SK-N-SH (cell line): ENCODE measurements at regions not wholly inside any gene's neighbourhood (a gene's known extent, or its start where the extent isn't known, plus 50 kb on each side); places are given as distances from the start of the nearest gene placed in this dataset.

ENCODE experiments used
- CTCF ChIA-PET: fragments of 300-600, 350-600 bp; formaldehyde crosslinking; extraction: SDS; loops from one replicate; lab custom pipeline; 2021; lab: Yijun Ruan, JAX
- POLR2A ChIA-PET: fragments of 350-600 bp; sonication (Branson Sonifier 250); formaldehyde crosslinking; extraction: SDS; loops from one replicate; lab custom pipeline; 2020; ENCODE audit warnings: antibody characterized with exemption, inconsistent platforms; lab: Yijun Ruan, JAX
- DNase-seq: peaks from one replicate; pipeline ENCODE4 v3.0.0; 2012
- H2AFZ ChIP-seq: fragments of 200-600 bp; sonication (generic); 2 replicates; pipeline ENCODE4 v1.8.1; 2016; ENCODE audit warnings: antibody characterized with exemption, mild to moderate bottlenecking, low read depth
- H3F3A ChIP-seq: fragments of 200-600 bp; sonication (generic); replicated peaks from 2 replicates; pipeline ENCODE3; 2016; ENCODE audit warnings: antibody characterized with exemption, mild to moderate bottlenecking; ENCODE audit not compliant: insufficient read depth
- H3K27ac ChIP-seq, 2 experiments: fragments of 200-500 bp in 1 of 2; fragments of 200-600 bp in 1 of 2; sonication (Bioruptor generic) in 1 of 2; sonication (generic), shearing (Covaris generic) in 1 of 2; 2 replicates each; pipeline versions ENCODE4 v1.5.1 to v1.6.1; 2014 to 2016; ENCODE audit warnings: low read depth in 2 of 2, inconsistent platforms in 1 of 2, low read length in 1 of 2, mild to moderate bottlenecking in 1 of 2, mixed read lengths in 1 of 2
- H3K27me3 ChIP-seq: fragments of 200-600 bp; sonication (generic), shearing (Covaris generic); 2 replicates; pipeline ENCODE4 v1.6.1; 2016; ENCODE audit warnings: mixed run types; ENCODE audit not compliant: insufficient read depth
- H3K36me3 ChIP-seq, 2 experiments: fragments of 200-500 bp in 1 of 2; fragments of 200-600 bp in 1 of 2; sonication (Bioruptor generic) in 1 of 2; sonication (generic) in 1 of 2; replicated peaks in 1 of 2; 2 replicates each; pipeline versions ENCODE3 to v1.5.1; 2014 to 2016; ENCODE audit warnings: low read length in 1 of 2, mild to moderate bottlenecking in 1 of 2; ENCODE audit not compliant: insufficient read depth in 2 of 2, control insufficient read depth in 1 of 2
- H3K4me1 ChIP-seq, 2 experiments: fragments of 200-500 bp in 1 of 2; fragments of 200-600 bp in 1 of 2; sonication (Bioruptor generic) in 1 of 2; sonication (generic), shearing (Covaris generic) in 1 of 2; 2 replicates each; pipeline versions ENCODE4 v1.5.1 to v1.6.1; 2014 to 2016; ENCODE audit warnings: low read depth in 1 of 2, low read length in 1 of 2, mixed run types in 1 of 2; ENCODE audit not compliant: insufficient read depth in 2 of 2, control insufficient read depth in 1 of 2
- H3K4me2 ChIP-seq: fragments of 200-600 bp; sonication (generic), shearing (Covaris generic); 2 replicates; pipeline ENCODE4 v1.6.1; 2017; ENCODE audit warnings: mixed run types
- H3K4me3 ChIP-seq, 2 experiments: fragments of 200-500 bp in 1 of 2; fragments of 200-600 bp in 1 of 2; sonication (Bioruptor generic) in 1 of 2; sonication (generic), shearing (Covaris generic) in 1 of 2; 2 replicates each; pipeline versions ENCODE4 v1.5.1 to v1.8.1; 2014 to 2016; ENCODE audit warnings: low read depth in 2 of 2, inconsistent platforms in 1 of 2, low read length in 1 of 2, mild to moderate bottlenecking in 1 of 2, mixed read lengths in 1 of 2, moderate library complexity in 1 of 2
- H3K79me2 ChIP-seq: fragments of 200-600 bp; sonication (generic); 2 replicates; pipeline ENCODE4 v1.8.1; 2017; ENCODE audit warnings: mild to moderate bottlenecking; ENCODE audit not compliant: insufficient read depth
- H3K9ac ChIP-seq: fragments of 200-600 bp; sonication (generic); 2 replicates; pipeline ENCODE4 v1.6.1; 2017; ENCODE audit warnings: mixed run types
- H3K9me2 ChIP-seq: fragments of 200-600 bp; sonication (generic); 2 replicates; pipeline ENCODE4 v1.6.1; 2017; ENCODE audit warnings: mixed run types
- H3K9me3 ChIP-seq: fragments of 200-600 bp; sonication (generic); 2 replicates; pipeline ENCODE4 v1.6.1; 2017; ENCODE audit warnings: mixed run types, mild to moderate bottlenecking, moderate library complexity
- H4K20me1 ChIP-seq: fragments of 200-600 bp; sonication (generic); 2 replicates; pipeline ENCODE4 v1.6.1; 2017; ENCODE audit warnings: mild to moderate bottlenecking, mixed run types; ENCODE audit not compliant: insufficient read depth
- ELF1 ChIP-seq: IDR thresholded peaks from 2 replicates; pipeline ENCODE4 v1.4.0; 2012
- EP300 ChIP-seq, 2 experiments: IDR thresholded peaks; 2 replicates each; pipeline versions ENCODE4 v1.4.0 to v1.6.1; 2012; ENCODE audit warnings: borderline replicate concordance in 1 of 2, low read depth in 1 of 2, low read length in 1 of 2
- EZH2phosphoT487 ChIP-seq: fragments of 200-600 bp; sonication (generic); IDR thresholded peaks from 2 replicates; pipeline ENCODE4 v1.6.1; 2017; ENCODE audit warnings: low read depth, mixed run types, mild to moderate bottlenecking, antibody characterized with exemption, moderate library complexity, borderline replicate concordance
- FOXM1 ChIP-seq: IDR thresholded peaks from 2 replicates; pipeline ENCODE4 v1.4.0; 2012; ENCODE audit warnings: low read depth, mild to moderate bottlenecking
- GATA2 ChIP-seq: sonication (generic); formaldehyde crosslinking; IDR thresholded peaks from 2 replicates; pipeline ENCODE4 v1.5.0; 2020; ENCODE audit warnings: mild to moderate bottlenecking, missing genetic modification reagents
- JUND ChIP-seq: IDR thresholded peaks from 2 replicates; pipeline ENCODE4 v1.4.0; 2012
- MAX ChIP-seq: IDR thresholded peaks from 2 replicates; pipeline ENCODE4 v1.4.0; 2012; ENCODE audit warnings: low read depth
- MEF2A ChIP-seq: IDR thresholded peaks from 2 replicates; pipeline ENCODE4 v1.4.0; 2012; ENCODE audit warnings: low read depth, borderline replicate concordance
- POLR2AphosphoS5 ChIP-seq: IDR thresholded peaks from 2 replicates; pipeline ENCODE4 v1.6.1; 2012; ENCODE audit warnings: low read depth, low read length
- RCOR1 ChIP-seq: fragments of 150-350 bp; IDR thresholded peaks from 2 replicates; pipeline ENCODE4 v1.6.1; 2017; ENCODE audit warnings: antibody characterized with exemption, low read length
- RFX5 ChIP-seq: IDR thresholded peaks from 2 replicates; pipeline ENCODE4 v1.6.1; 2012; ENCODE audit warnings: mild to moderate bottlenecking, improper control_type of control experiment, low read length
- RXRA ChIP-seq: IDR thresholded peaks from 2 replicates; pipeline ENCODE4 v1.4.0; 2012; ENCODE audit warnings: low read depth, mild to moderate bottlenecking, borderline replicate concordance
- SIN3A ChIP-seq: IDR thresholded peaks from 2 replicates; pipeline ENCODE4 v1.6.1; 2012; ENCODE audit warnings: low read depth, mild to moderate bottlenecking, low read length, moderate library complexity, borderline replicate concordance
- TAF1 ChIP-seq: IDR thresholded peaks from 2 replicates; pipeline ENCODE4 v1.6.1; 2012; ENCODE audit warnings: low read depth, mild to moderate bottlenecking, low read length, moderate library complexity, borderline replicate concordance
- USF2 ChIP-seq: fragments of 150-350 bp; IDR thresholded peaks from 2 replicates; pipeline ENCODE4 v1.6.1; 2017; ENCODE audit warnings: antibody characterized with exemption, low read length, low read depth, borderline replicate concordance
- ZBTB33 ChIP-seq: IDR thresholded peaks from 2 replicates; pipeline ENCODE4 v1.4.0; 2012; ENCODE audit warnings: low read depth, borderline replicate concordance
- WGBS: methylation state at CpG from one replicate; pipeline ENCODE4 v1.1.6; 2017; ENCODE audit warnings: low lambda C conversion rate; 5-methylcytosine and 5-hydroxymethylcytosine counted together
- TF ChIP-seq, protein P1 (sequence below): IDR thresholded peaks from 2 replicates; pipeline ENCODE4 v1.4.0; 2012; ENCODE audit warnings: low read depth, borderline replicate concordance
- TF ChIP-seq, protein P2 (sequence below): fragments of 200-600 bp; sonication (generic); IDR thresholded peaks from 2 replicates; pipeline ENCODE4 v1.6.1; 2017; ENCODE audit warnings: antibody characterized with exemption, mild to moderate bottlenecking, moderate library complexity

GRCh38 chr17:73954951-73955350 lies 248.5 kb upstream of the RPL38 start:
- POLR2A ChIA-PET, result no interaction called here
- H4K20me1 ChIP-seq, result no peaks in the 10 kb centered on the region
- H2AFZ ChIP-seq, result no peak overlapping the region
- H3K27ac ChIP-seq, result no peak overlapping the region
- WGBS, result 55% methylated on average over 5 of the region's 5 CpGs
- DNase-seq, result no peak
- H3K36me3 ChIP-seq, result no peaks in the 10 kb centered on the region
- H3F3A ChIP-seq, result no peaks in the 10 kb centered on the region
- no peaks in the 10 kb centered on the region for H3K9me2 ChIP-seq
- no peaks in the 10 kb centered on the region for H3K79me2 ChIP-seq
- TF ChIP-seq MEF2A (no peak), POLR2AphosphoS5 (no peak), EP300 (IDR thresholded peaks at IDR 0.05; ENCODE audit: borderline replicate concordance in 1 of 2, low read depth in 1 of 2, low read length in 1 of 2) (no peak), RXRA (no peak), ZBTB33 (no peak), SIN3A (no peak), MAX (no peak), USF2 (no peak), TAF1 (no peak), FOXM1 (no peak), EZH2phosphoT487 (no peak), GATA2 (CRISPR knock-in tag) (no peak), JUND (no peak), RFX5 (no peak), RCOR1 (no peak), ELF1 (no peak)
- TF ChIP-seq, protein P1, sequence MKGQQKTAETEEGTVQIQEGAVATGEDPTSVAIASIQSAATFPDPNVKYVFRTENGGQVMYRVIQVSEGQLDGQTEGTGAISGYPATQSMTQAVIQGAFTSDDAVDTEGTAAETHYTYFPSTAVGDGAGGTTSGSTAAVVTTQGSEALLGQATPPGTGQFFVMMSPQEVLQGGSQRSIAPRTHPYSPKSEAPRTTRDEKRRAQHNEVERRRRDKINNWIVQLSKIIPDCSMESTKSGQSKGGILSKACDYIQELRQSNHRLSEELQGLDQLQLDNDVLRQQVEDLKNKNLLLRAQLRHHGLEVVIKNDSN, result no peak
- TF ChIP-seq, protein P2, sequence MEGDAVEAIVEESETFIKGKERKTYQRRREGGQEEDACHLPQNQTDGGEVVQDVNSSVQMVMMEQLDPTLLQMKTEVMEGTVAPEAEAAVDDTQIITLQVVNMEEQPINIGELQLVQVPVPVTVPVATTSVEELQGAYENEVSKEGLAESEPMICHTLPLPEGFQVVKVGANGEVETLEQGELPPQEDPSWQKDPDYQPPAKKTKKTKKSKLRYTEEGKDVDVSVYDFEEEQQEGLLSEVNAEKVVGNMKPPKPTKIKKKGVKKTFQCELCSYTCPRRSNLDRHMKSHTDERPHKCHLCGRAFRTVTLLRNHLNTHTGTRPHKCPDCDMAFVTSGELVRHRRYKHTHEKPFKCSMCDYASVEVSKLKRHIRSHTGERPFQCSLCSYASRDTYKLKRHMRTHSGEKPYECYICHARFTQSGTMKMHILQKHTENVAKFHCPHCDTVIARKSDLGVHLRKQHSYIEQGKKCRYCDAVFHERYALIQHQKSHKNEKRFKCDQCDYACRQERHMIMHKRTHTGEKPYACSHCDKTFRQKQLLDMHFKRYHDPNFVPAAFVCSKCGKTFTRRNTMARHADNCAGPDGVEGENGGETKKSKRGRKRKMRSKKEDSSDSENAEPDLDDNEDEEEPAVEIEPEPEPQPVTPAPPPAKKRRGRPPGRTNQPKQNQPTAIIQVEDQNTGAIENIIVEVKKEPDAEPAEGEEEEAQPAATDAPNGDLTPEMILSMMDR, result no peak
- TF ChIP-seq, all 33 proteins: peak for 0
- CTCF ChIA-PET, result interaction anchor here (1.1 to 5.7 kb wide), 9 partner anchors 12 to 525 kb away, joined by 3 to 37 read pairs (median 6); no protein-coding TSS in a partner anchor
- H3K9ac ChIP-seq, result no peak overlapping the region
- H3K4me2 ChIP-seq, result no peak overlapping the region
- H3K4me3 ChIP-seq, result no peak overlapping the region
- no peaks in the 10 kb centered on the region for H3K9me3 ChIP-seq
- peaks cover 0 to 6% of the 10 kb centered on the region in 2 experiments; a peak in 1 of 4 replicates for H3K4me1 ChIP-seq
- H3K27me3 ChIP-seq, result no peaks in the 10 kb centered on the region
